ENCODE measurements at regions not wholly inside any gene's neighbourhood (a gene's known extent, or its start where the extent isn't known, plus 50 kb on each side); places are given as distances from the start of the nearest gene placed in this dataset.
"Not testable (repeated sequence)": the region's sequence is repeated elsewhere in the genome, so short reads cannot be mapped to it uniquely, and the experiment has no call there.

DNA sequence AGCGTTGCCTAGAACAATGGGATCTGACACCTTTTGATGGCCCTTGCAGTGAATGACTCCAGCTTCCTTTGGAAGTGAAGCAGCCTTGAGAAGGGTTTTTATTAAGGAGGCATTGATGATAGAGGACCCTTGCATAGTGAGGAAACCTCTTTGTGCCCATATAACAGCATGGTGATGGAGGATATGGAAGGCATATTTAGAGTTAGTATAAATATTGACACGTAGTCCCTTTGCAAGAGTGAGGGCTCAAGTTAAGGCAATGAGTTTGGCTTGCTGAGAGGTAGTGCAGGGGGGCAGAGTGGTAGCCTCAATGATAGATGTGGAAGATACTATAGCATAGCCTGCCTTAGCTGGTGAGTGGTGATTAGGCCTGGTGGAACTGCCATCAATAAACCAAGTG is 173.8 kb downstream of the UNC5CL start:
- TF ChIP-seq, protein P1, sequence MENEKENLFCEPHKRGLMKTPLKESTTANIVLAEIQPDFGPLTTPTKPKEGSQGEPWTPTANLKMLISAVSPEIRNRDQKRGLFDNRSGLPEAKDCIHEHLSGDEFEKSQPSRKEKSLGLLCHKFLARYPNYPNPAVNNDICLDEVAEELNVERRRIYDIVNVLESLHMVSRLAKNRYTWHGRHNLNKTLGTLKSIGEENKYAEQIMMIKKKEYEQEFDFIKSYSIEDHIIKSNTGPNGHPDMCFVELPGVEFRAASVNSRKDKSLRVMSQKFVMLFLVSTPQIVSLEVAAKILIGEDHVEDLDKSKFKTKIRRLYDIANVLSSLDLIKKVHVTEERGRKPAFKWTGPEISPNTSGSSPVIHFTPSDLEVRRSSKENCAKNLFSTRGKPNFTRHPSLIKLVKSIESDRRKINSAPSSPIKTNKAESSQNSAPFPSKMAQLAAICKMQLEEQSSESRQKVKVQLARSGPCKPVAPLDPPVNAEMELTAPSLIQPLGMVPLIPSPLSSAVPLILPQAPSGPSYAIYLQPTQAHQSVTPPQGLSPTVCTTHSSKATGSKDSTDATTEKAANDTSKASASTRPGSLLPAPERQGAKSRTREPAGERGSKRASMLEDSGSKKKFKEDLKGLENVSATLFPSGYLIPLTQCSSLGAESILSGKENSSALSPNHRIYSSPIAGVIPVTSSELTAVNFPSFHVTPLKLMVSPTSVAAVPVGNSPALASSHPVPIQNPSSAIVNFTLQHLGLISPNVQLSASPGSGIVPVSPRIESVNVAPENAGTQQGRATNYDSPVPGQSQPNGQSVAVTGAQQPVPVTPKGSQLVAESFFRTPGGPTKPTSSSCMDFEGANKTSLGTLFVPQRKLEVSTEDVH (IDR thresholded peaks at IDR 0.05; ENCODE audit: low read depth, partially characterized antibody): not testable (repeated sequence)
- TF ChIP-seq, protein P2, sequence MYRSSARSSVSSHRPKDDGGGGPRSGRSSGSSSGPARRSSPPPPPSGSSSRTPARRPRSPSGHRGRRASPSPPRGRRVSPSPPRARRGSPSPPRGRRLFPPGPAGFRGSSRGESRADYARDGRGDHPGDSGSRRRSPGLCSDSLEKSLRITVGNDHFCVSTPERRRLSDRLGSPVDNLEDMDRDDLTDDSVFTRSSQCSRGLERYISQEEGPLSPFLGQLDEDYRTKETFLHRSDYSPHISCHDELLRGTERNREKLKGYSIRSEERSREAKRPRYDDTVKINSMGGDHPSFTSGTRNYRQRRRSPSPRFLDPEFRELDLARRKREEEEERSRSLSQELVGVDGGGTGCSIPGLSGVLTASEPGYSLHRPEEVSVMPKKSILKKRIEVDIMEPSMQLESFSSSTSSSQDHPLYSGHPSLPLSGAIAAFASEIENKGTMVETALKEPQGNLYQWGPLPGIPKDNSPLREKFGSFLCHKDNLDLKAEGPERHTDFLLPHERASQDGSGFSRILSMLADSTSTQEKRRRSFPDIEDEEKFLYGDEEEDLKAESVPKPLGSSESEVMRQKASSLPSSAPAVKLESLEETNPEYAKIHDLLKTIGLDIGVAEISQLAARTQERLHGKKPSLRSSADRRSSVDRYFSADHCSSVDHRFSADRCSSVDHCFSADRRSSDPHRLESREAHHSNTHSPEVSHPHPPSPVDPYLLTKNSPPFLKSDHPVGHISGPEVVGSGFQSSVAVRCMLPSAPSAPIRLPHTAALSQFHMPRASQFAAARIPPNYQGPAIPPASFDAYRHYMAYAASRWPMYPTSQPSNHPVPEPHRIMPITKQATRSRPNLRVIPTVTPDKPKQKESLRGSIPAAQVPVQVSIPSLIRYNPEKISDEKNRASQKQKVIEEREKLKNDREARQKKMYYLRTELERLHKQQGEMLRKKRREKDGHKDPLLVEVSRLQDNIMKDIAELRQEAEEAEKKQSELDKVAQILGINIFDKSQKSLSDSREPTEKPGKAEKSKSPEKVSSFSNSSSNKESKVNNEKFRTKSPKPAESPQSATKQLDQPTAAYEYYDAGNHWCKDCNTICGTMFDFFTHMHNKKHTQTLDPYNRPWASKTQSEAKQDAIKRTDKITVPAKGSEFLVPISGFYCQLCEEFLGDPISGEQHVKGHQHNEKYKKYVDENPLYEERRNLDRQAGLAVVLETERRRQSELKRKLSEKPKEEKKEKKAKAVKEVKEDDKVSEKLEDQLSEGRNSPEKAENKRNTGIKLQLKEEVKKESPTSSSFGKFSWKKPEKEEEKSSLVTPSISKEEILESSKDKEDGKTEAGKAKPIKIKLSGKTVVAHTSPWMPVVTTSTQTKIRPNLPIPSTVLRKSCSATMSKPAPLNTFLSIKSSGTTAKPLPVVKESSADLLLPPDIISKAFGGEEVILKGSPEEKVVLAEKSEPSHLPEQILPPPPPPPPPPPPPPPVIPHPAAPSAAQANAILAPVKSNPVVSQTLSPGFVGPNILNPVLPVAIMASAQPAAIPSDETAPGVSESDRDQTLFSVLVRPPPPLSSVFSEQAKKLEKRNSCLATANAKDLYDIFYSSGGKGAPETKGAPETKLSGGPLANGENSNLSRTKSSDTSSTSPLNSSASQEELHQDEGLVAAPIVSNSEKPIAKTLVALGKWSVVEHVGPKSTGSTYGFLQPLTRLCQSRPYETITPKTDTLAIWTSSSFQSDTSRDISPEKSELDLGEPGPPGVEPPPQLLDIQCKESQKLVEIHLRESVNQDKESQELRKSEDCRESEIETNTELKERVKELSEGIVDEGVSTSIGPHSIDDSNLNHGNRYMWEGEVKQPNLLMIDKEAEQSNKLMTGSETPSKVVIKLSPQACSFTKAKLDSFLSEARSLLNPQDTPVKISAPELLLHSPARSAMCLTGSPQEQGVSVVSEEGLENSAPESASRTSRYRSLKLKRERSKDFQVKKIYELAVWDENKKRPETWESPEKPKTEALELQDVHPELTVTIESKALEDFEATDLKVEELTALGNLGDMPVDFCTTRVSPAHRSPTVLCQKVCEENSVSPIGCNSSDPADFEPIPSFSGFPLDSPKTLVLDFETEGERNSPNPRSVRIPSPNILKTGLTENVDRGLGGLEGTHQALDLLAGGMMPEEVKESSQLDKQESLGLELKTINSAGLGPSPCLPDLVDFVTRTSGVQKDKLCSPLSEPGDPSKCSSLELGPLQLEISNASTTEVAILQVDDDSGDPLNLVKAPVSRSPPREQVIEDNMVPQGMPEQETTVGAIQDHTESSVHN (IDR thresholded peaks at IDR 0.05; ENCODE audit: borderline replicate concordance in 1 of 2, low read depth in 1 of 2): not testable (repeated sequence)
- TF ChIP-seq CBFA2T2 (conservative IDR thresholded peaks at IDR 0.05); EZH2 (IDR thresholded peaks at IDR 0.05; ENCODE audit: borderline replicate concordance, low read depth, low read length); TBL1XR1 (IDR thresholded peaks at IDR 0.05; ENCODE audit: low read length in 2 of 2); POLR2AphosphoS5 (IDR thresholded peaks at IDR 0.05; ENCODE audit: control insufficient read depth, insufficient read depth, low read depth, low read length); POLR2A (conservative IDR thresholded peaks at IDR 0.05); NFIC (IDR thresholded peaks at IDR 0.05): not testable (repeated sequence)
- TF ChIP-seq, protein P3, sequence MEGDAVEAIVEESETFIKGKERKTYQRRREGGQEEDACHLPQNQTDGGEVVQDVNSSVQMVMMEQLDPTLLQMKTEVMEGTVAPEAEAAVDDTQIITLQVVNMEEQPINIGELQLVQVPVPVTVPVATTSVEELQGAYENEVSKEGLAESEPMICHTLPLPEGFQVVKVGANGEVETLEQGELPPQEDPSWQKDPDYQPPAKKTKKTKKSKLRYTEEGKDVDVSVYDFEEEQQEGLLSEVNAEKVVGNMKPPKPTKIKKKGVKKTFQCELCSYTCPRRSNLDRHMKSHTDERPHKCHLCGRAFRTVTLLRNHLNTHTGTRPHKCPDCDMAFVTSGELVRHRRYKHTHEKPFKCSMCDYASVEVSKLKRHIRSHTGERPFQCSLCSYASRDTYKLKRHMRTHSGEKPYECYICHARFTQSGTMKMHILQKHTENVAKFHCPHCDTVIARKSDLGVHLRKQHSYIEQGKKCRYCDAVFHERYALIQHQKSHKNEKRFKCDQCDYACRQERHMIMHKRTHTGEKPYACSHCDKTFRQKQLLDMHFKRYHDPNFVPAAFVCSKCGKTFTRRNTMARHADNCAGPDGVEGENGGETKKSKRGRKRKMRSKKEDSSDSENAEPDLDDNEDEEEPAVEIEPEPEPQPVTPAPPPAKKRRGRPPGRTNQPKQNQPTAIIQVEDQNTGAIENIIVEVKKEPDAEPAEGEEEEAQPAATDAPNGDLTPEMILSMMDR (IDR thresholded peaks at IDR 0.05 in 2 of 3, conservative IDR thresholded peaks at IDR 0.05 in 1 of 3; ENCODE audit: insufficient read depth in 2 of 3, low read depth in 1 of 3, low read length in 3 of 3): not testable (repeated sequence)
- TF ChIP-seq, protein P4, sequence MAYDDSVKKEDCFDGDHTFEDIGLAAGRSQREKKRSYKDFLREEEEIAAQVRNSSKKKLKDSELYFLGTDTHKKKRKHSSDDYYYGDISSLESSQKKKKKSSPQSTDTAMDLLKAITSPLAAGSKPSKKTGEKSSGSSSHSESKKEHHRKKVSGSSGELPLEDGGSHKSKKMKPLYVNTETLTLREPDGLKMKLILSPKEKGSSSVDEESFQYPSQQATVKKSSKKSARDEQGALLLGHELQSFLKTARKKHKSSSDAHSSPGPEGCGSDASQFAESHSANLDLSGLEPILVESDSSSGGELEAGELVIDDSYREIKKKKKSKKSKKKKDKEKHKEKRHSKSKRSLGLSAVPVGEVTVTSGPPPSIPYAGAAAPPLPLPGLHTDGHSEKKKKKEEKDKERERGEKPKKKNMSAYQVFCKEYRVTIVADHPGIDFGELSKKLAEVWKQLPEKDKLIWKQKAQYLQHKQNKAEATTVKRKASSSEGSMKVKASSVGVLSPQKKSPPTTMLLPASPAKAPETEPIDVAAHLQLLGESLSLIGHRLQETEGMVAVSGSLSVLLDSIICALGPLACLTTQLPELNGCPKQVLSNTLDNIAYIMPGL (CRISPR knock-in tag; IDR thresholded peaks at IDR 0.05): not testable (repeated sequence)
- TF ChIP-seq, protein P5, sequence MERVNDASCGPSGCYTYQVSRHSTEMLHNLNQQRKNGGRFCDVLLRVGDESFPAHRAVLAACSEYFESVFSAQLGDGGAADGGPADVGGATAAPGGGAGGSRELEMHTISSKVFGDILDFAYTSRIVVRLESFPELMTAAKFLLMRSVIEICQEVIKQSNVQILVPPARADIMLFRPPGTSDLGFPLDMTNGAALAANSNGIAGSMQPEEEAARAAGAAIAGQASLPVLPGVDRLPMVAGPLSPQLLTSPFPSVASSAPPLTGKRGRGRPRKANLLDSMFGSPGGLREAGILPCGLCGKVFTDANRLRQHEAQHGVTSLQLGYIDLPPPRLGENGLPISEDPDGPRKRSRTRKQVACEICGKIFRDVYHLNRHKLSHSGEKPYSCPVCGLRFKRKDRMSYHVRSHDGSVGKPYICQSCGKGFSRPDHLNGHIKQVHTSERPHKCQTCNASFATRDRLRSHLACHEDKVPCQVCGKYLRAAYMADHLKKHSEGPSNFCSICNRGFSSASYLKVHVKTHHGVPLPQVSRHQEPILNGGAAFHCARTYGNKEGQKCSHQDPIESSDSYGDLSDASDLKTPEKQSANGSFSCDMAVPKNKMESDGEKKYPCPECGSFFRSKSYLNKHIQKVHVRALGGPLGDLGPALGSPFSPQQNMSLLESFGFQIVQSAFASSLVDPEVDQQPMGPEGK (CRISPR knock-in tag; IDR thresholded peaks at IDR 0.05; ENCODE audit: borderline replicate concordance): not testable (repeated sequence)
